ENCODE measurements at regions not wholly inside any gene's neighbourhood (a gene's known extent, or its start where the extent isn't known, plus 50 kb on each side); places are given as distances from the start of the nearest gene placed in this dataset.
A peak's percentile ranks its signal among the peaks of the same experiment; 100 is the strongest.
"Not testable (repeated sequence)": the region's sequence is repeated elsewhere in the genome, so short reads cannot be mapped to it uniquely, and the experiment has no call there.

DNA sequence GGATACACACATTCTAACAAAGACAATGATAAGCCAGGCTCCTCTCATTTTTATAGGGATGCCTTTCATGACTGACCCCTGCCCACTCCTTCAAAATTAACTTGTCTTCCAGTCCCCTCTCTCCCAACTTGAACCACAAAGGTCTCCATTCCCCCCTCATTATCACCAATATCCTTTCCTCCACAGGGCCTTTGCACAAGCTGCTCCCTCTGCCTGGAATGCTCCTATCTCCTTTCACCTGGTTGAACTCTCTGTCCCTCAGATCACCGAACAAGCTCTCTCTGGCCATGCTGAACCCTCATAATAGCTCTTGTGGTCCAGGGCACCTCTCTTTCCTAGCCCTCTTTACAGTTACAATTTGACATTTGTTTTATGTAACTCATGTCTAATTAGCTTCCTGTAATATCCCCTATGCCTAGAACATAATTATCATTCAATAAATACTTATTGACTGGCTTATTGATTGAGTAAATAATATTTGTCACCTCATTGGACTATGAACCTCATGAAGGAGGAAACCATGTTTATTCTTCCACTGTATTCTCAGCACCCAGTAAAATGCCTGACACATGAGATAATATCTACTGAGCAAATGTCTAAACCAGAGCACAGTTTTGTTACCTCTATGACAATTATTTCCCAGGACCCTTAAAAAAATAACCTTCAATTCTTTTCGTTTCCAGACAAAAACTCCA, 266.3 kb upstream of the RASGEF1B start:
- no peak for DNase-seq

DNA sequence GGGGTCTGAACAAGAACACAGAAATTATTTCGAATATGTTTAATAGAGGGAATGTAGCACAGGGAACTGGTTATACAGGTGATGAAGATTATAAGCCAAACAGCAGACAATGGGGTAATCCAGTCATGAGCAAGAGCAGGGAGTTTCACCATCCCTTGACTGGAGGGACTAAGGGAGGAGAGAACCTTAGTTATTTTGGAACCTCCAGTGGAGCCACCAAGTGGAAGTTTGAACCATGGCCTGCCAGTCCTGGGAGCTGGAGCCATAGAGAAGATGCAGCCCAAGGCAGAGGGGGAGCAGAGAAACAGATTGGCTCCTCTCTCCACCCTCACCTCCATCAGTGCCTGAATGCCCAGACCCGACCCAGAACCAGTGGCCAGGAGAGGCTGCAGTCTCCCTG, 264.6 kb upstream of the RASGEF1B start:
- no peak for DNase-seq

DNA sequence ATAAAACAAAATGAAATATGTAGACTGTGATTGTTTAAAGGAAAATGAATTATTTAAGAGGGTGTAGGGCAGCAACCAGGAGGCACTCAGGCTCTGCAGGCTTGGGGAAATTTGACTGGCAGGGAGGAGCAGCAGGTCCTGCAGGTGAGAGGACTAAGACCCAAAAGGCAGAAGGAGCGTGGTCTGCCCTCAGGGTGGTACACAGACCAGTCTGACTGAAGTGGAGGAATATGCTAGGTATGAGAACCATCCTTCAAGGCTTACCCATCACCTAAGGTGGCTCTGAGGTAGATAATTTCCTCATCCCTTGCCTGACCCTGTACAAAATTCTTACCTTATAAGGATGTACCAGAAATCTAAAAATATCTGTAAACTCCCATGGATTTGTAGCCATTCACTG, 261.3 kb upstream of the RASGEF1B start:
- no peak for DNase-seq

DNA sequence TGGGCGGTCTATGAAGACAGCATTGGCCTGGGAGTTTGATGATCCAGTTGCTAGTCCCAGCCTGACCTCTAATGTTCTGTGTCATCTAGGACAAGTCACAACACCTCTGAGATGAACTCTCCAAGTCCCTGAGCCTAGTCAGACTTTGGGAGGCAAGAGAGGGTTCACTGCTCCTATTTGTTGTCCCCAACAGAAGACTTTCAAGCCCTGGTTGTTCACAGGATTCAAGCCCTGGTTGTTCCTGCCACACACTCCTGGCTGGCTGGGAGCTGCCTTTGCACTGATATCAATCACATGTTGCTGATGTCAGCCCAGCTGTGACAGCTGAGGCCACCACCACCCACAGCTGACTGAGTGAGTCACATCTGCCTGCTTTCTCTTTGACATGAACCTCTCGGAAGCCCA, 253.2 kb upstream of the RASGEF1B start:
- DNase-seq = peak in 47 of 56 donors; percentile 8 to 81 (median 42)

DNA sequence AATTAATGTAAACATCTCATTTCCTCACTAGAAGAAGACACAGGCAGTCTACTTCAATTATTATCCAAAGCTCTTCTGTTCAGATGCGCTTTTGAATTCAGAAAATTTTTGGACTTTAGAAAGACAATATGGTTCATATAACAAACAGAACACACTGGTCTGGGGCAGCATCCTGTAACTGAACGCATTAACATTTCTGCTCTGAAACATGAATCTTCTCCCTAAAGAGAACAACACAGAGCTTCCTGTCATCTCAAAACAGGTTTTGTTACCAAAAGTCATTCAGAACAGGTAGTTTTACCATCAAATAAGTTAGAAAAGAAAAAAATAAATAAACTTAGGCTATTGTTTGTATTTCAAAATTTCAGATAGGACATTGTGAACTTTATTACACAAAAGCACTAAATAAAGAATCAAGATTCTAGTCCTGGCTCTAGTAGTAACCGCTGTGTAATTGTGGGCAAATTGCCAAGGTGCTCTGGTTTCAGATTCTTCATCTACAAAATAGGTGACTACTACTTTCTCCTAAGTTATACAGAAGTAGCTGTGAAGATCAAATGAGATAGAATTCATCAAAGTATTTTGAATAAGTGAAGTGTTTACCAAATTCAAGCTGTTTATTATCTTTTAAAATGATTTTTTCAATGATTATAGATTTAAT, 252.3 kb upstream of the RASGEF1B start:
- peak in 1 of 56 donors; percentile 40 for DNase-seq

DNA sequence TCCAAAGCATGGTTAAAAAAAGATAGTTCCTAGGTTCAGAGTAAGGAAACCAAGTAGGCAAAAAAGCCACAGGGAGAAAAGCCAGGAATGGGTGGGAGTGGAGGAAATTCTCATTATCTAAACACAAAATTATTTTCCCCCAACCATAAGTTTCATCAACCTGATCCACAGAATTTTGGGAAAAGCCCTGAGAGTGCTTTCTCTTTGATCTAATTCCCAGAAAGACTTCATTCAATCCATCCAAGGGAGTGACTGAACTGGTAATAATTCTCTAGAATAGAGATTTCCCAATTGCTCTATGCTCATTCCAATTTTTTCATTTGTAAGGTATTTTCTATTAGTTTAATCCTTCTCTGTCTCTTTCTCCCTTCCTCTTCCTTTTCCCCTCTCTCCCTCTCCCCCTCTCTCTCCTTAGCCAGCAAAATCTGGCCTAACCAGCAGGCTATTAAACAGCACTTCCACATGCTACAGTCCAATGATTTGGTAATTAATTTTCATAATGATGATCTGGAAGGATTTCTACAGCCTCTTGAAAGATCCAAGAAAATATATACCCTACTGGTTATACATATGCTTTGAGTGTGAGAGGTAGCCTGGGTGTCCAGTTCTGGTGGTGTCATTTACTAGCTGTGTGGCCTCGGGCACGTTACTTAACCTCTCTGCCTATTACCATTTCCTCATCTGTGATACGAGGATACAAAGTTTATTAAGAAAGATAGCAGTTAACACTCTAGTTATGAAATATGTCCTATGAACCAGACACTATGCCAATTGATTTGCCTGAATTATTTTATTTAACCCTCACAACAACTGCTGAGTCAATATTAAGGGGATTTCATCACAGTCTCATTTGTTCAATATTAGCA, 251.5 kb upstream of the RASGEF1B start:
- no peak for DNase-seq

DNA sequence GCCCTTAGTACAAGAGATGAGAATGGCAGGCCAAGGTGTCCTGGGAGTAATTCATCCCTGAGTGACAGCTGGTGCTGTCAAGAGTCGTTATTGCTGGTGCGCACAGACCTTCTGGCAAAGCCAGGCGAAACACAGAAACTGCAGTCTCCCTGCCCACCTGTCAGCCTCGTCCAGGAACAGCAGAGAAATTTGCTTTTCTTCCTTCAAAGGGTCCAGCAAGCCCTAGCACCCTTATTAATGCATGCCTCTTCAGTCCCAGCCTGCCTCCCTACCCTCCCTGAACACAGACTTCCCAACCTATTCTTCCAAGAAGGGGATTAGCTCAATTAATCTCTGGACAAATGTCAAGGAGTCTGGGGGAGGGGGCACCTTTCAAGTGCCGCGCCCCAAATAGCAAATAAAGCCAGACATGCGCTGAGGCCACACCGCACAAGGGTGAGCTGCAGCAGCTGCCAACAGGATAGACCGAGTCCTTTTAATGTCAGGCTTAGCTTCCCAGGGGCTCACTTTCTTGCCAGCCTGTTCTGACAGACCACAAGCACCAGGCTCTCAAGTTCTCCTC, 250.7 kb upstream of the RASGEF1B start:
- peak in 4 of 56 donors; percentile 6 to 24 (median 10) for DNase-seq

DNA sequence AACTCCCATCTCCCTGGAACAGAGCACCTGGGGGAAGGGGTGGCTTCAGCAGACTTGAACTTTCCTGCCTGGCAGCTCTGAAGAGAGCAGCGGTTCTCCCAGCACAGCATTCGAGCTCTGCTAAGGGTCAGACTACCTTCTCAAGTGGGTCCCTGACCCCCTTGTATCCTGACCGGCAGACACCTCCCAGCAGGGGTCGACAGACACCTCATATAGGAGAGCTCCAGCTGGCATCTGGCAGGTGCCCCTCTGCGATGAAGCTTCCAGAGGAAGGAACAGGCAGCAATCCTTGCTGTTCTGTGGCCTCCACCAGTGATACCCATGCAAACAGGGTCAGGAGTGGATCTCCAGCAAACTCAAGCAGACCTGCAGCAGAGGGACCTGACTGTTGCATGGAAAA, 244.1 kb upstream of the RASGEF1B start:
- no peak for DNase-seq

DNA sequence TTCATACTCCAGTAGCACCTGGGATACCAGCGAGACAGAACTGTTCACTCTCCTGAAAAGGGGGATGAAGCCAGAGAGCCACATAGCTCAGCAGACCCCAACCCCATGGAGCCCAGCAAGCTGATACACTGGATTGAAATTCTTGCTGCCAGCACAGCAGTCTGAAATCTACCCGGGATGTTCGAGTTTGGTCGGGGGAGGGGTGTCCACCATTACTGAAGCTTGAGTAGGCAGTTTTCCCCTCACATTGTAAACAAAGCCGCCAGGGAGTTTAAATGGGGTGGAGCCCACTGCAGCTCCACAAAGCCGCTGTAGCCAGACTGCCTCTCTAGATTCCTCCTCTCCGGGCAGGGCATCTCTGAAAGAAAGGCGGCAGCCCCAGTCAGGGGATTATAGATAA, 243.7 kb upstream of the RASGEF1B start:
- DNase-seq = not testable (repeated sequence)

DNA sequence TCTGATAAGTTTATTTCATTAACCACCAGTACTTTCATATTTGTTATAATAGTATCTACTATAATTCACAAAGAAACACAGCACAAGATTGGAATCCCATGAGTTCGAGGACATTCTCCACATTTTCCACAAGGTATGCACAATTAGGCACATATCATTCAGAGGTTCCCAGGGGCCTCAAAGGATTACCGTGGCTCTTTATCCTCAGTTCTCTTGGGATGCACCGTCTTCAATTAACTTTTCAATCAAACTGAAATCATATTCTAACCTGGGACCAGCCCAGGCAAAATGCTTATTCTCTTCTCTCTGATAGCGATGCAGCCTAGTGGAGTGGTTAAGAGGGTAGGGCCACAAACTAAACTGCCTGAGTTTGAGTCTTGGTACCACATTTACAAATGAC, 242.6 kb upstream of the RASGEF1B start:
- DNase-seq = no peak

DNA sequence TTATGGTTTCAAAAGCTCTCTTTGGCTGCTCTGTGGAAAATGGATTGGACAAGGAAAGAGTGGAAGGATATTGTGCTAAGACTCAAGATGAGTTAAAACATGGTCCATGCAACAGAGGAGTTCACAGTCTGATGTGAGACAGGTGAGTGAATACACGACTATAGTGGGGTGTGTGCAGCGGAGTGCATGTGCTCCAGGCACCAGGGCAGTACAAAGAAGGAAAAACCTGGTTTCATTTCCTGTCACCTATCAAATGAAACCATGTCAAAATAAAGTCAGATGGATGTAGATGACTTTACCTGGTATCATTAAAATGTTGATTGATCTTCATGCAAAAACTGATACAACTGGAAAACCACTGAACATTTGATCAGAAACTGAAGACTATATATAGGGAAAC, 241.0 kb upstream of the RASGEF1B start:
- no peak for DNase-seq

DNA sequence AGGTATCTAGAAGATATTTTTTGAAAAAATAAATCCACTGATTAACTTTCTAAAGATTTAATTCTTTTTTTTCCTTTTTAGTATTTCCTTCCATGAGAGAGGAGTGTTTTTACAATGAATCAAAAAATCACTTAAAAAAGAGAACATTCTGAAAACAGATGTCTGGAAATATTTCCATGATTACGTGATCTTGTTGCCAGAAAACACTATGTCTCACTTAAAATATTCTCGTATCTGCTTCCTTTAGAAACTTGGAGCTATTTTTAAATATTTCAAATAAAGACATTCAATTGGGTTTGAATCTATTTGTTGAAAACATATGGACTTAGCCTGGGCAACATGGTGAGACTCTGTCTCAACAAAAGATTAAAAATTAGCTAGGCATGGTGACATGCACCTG, 232.8 kb upstream of the RASGEF1B start:
- no peak for DNase-seq

DNA sequence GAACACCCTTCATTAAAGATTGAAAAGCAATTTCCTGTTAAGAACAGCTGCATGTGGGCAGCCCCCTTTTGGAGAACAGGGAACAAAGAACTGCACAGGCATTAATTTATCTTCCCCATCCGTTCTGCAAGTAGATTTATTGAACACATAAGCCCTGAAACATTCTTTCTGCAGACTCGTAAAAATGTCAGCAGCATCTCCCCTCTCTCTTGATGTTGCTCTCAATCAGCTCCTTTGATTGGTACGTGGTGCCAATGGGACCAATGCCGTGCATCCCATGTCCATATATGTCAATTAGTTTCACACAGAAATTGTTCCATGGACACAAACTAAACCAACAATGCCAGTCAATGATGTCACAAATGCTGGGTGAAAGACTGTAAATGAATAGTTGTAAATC, 228.5 kb upstream of the RASGEF1B start:
- no peak for DNase-seq

DNA sequence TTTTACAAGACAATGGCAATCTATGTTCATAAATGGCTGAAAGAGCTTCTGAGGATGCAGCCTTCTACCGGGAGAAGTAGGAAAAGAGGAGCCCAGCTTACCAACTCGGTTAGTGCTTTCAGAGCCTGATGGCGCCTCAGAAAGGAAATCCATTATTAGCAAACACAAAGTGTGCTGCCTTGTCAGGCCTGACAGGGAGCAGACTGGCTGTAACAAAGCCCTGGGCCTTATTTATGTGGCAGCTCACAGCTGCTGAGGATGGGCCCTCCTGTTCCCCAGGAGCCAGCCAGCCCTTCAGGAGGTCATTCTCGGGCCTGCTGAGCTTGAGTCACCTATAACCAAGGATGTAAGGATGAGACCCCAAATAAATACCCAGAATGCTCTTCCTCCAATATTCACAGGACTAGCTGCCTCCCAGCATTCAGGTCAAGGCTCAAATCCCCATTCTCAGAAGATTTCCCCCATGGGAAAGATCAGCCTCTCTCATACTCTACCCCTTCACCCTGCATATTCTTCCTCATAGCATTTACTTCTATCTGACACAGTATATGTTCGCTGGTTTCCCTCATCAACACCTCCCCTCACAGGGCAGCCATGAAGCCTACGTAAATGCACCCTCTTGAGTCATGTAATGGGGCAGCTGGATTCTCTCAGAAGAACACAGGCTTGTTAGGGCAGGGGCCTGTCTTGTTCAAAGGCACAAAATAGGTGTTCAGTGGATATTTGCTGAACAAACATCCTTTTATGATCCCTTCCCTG, 227.0 kb upstream of the RASGEF1B start:
- no peak for DNase-seq

DNA sequence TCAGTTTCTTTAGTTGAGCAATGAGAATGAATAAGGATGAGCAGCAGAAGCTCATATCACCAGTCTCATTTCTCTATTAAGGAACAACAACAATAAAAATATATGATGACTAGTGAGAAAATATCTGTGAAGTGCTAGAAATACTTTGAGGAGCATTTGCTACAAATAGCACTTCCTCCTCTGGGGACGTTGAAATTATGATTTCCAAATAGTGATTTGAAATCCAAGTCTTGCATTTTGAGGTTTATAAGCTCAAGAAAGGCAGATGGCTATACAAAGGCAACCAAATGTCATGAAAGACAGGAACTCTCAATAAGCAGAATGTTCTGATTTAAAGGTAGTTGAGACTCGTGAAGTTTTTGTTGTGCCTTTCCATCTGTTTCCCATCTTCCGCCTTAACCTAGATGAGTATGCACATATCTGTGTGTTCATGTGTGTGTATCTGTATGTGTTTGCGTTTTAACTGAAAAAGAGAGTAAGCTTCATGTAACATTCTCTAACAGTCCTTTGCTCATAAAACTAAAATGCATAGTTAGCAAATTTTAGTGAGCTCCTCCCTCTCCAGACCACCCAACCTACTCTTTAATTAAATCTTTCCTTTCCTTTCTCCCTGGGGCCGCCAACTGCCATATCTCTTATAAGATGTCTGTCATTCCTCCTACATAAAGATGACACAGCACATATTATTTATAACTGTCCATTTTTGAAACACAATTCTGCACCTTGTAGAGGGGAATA, 222.6 kb upstream of the RASGEF1B start:
- DNase-seq = no peak

DNA sequence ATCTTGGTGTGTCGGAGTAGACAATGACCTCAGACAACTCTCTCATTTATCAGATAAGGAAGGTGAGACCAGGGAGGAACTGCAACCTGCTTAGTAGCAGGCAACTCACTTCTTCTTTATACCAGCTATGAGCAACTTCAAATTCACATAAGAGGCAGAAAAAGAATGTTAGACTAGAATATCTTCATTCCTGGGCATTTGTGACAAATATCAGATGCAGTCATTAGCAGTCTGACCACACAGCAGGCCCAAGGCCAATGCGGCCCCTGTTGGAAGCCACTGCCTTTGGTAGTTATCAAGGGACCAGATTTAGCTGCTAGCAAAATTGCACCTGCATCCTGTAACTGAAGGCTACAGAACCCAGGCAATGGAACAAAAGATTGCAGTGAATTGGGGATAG, 219.2 kb upstream of the RASGEF1B start:
- DNase-seq = no peak

DNA sequence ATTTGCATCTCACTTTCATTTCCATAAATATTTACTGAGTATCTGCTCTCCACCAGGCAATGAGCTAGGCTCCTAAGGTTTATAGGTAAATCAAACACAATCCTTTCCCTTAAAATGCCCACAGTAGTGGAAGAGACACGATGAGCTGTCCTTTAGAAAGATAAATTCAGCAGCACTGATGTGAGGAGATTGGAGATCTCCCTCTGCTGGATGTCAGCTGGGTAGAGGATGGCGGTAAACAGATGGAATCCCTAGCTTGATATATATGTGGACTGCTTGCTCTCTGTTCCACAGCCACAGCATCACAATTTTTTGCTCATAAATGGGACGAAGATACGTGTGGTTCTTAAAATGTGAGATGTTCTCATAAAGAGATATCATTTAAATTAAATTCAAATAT, 216.4 kb upstream of the RASGEF1B start:
- DNase-seq = peak in 8 of 56 donors; percentile 1 to 22 (median 3)

DNA sequence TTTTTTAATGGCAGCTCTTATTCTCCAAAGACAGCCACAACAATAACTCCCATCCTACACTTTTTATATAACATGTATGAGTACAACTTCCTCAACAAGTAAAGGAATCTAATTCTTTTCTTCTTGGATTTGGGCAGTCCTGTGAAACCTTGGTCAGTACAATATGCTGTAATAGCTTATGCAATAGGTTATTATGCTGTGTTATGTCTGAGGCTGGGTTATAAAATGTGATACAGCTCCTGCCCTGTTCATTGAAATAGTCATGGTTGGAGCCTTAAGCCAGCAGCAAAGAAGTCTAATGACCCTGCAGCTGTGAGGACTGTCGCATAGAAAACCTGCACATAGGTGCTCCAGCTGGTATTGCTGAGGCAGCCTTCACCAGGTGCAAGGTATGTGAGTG, 215.8 kb upstream of the RASGEF1B start:
- DNase-seq = no peak

DNA sequence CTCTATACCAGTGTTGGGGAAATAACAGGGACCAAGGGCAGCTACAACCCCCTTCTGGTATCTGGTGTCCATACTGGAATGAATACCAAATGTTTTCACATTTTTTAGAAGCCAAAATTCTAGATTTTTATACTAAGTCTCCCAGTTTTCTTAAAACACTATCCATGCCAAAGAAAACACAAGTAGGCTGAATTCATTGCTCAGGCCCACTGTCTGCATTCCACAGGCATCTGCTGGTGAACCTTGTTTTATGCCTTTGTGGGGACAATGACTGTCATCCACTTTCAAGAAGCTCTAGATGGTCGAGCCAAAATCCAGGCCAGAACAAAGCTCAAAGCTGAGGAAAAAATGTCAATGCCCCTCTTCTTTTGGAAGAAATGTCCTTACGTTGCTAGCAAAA, 213.4 kb upstream of the RASGEF1B start:
- no peak for DNase-seq

DNA sequence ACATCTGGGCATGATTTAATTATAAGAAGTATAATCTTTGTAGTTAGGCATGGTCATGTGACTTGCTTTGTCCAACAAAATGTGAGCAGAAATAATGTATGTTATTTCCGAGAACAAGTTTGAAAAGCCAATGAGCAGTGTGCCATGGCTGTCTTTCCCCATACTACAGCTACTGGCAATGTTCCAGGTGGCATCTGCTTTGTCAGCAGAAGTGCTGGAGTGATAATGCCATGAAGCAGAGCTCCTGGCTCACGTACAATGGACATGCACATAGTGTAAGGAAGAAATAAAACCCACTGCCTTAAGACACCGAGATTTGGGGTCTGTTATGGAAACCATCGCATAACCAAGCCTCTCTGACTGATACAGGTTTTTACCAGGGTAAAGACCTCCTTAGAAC, 212.6 kb upstream of the RASGEF1B start:
- DNase-seq = peak in 1 of 56 donors; percentile 23

DNA sequence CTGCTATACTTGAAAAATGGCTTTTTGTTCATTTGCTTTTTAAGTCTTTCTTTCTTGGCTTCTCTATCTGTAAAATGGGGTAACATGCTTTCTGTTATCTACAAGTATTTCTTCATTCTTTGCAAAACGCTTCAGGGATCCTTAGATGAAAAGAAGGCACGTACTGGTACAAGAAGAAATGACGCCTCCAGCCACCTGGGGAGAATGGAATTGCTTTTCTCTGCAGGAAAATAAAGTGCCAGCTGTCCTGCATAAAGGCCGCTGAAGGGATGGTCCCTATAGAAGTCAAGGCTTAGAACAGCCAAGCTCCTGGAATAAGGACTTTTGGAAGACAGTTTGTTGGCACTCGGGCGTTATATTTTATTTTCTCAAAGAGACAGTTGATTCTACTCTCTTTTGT, 210.8 kb upstream of the RASGEF1B start:
- no peak for DNase-seq
